NCI-H2029 treated with DMSO at 0.1 percent for 48 hours (cell line): ENCODE measurements at regions not wholly inside any gene's neighbourhood (a gene's known extent, or its start where the extent isn't known, plus 50 kb on each side); places are given as distances from the start of the nearest gene placed in this dataset.

Experiments
- DNase-seq: peaks from one replicate; lab custom pipeline; 2025; lab: John Stamatoyannopoulos, UW

GRCh38 chr11:11173316-11174025 lies 179.6 kb downstream of the CSNK2A3 start:
- no peak for DNase-seq

- DNase-seq: no peak
These were observed 181.2 kb downstream of the CSNK2A3 start for GRCh38 chr11:11171854-11172253.

GRCh38 chr11:11171285-11171684 lies 181.8 kb downstream of the CSNK2A3 start:
- no peak for DNase-seq

- DNase-seq: no peak
These were observed 182.5 kb downstream of the CSNK2A3 start for GRCh38 chr11:11170352-11171084.

GRCh38 chr11:11169715-11170351 lies 183.2 kb downstream of the CSNK2A3 start:
- no peak for DNase-seq

- no peak for DNase-seq
These were observed 185.2 kb downstream of the CSNK2A3 start for GRCh38 chr11:11167806-11168205.

- no peak for DNase-seq
These were observed 188.7 kb downstream of the CSNK2A3 start for GRCh38 chr11:11164334-11164690.

- DNase-seq: no peak
These were observed 189.2 kb downstream of the CSNK2A3 start for GRCh38 chr11:11163669-11164333.

GRCh38 chr11:11163236-11163635 lies 189.8 kb downstream of the CSNK2A3 start:
- no peak for DNase-seq

- DNase-seq: no peak
These were observed 195.9 kb downstream of the CSNK2A3 start for GRCh38 chr11:11157185-11157584.

- DNase-seq: no peak
These were observed 196.9 kb downstream of the CSNK2A3 start for GRCh38 chr11:11155962-11156815.

GRCh38 chr11:11152877-11153276 lies 200.2 kb downstream of the CSNK2A3 start:
- DNase-seq: no peak

GRCh38 chr11:11149671-11150459 lies 203.2 kb downstream of the CSNK2A3 start:
- no peak for DNase-seq

- no peak for DNase-seq
These were observed 204.5 kb downstream of the CSNK2A3 start for GRCh38 chr11:11148596-11148995.

GRCh38 chr11:11148104-11148509 lies 204.9 kb downstream of the CSNK2A3 start:
- DNase-seq: no peak

GRCh38 chr11:11146830-11147229 lies 206.2 kb downstream of the CSNK2A3 start:
- no peak for DNase-seq

- no peak for DNase-seq
These were observed 209.2 kb downstream of the CSNK2A3 start for GRCh38 chr11:11143849-11144248.

GRCh38 chr11:11142430-11142829 lies 210.6 kb downstream of the CSNK2A3 start:
- no peak for DNase-seq

- no peak for DNase-seq
These were observed 212.0 kb downstream of the CSNK2A3 start for GRCh38 chr11:11141065-11141464.

- DNase-seq: no peak
These were observed 212.5 kb downstream of the CSNK2A3 start for GRCh38 chr11:11140510-11140909.

GRCh38 chr11:11137339-11137738 lies 215.7 kb downstream of the CSNK2A3 start:
- DNase-seq: no peak
